GM12864 (cell line): ENCODE measurements at regions not wholly inside any gene's neighbourhood (a gene's known extent, or its start where the extent isn't known, plus 50 kb on each side); places are given as distances from the start of the nearest gene placed in this dataset.

Experiments
- DNase-seq: peaks from one replicate; pipeline ENCODE4 v3.0.0-alpha.2; 2011; ENCODE audit warnings: low read depth
- H3K4me3 ChIP-seq: 2 replicates; pipeline ENCODE4 v1.5.1; 2011; ENCODE audit warnings: mild to moderate bottlenecking, low read depth, low read length, control low read depth
- TF ChIP-seq, protein P1 (sequence below): IDR thresholded peaks from 2 replicates; pipeline ENCODE4 v1.5.1; 2011; ENCODE audit warnings: low read depth, mild to moderate bottlenecking, moderate library complexity, low read length, control low read depth, inconsistent platforms; ENCODE audit errors: missing control alignments

GRCh38 chr16:66004699-66005098, 361.8 kb upstream of the CDH5 start:
- DNase-seq: no peak
- TF ChIP-seq, protein P1, sequence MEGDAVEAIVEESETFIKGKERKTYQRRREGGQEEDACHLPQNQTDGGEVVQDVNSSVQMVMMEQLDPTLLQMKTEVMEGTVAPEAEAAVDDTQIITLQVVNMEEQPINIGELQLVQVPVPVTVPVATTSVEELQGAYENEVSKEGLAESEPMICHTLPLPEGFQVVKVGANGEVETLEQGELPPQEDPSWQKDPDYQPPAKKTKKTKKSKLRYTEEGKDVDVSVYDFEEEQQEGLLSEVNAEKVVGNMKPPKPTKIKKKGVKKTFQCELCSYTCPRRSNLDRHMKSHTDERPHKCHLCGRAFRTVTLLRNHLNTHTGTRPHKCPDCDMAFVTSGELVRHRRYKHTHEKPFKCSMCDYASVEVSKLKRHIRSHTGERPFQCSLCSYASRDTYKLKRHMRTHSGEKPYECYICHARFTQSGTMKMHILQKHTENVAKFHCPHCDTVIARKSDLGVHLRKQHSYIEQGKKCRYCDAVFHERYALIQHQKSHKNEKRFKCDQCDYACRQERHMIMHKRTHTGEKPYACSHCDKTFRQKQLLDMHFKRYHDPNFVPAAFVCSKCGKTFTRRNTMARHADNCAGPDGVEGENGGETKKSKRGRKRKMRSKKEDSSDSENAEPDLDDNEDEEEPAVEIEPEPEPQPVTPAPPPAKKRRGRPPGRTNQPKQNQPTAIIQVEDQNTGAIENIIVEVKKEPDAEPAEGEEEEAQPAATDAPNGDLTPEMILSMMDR: no peak
- H3K4me3 ChIP-seq: no peak overlapping the region

DNA sequence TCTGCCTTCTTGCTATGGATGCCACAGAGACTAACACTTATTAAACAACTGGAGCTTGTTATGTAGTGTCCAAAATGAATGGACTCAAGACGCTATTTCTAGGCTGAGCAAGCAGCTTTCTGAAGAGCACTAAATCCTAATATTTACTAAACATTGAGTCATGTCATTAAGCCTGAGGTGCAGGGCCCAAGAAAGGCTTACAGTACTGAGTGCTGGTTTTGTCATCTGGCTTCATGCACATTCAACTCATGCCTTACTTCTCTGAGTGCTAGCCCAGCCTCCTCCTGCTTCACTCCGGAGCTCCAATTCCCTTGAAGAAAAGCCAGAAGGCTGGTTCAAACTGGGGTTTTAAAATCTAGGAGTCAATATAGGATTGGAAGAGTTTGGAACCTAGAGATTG, 363.3 kb upstream of the CDH5 start:
- no peak overlapping the region for H3K4me3 ChIP-seq

DNA sequence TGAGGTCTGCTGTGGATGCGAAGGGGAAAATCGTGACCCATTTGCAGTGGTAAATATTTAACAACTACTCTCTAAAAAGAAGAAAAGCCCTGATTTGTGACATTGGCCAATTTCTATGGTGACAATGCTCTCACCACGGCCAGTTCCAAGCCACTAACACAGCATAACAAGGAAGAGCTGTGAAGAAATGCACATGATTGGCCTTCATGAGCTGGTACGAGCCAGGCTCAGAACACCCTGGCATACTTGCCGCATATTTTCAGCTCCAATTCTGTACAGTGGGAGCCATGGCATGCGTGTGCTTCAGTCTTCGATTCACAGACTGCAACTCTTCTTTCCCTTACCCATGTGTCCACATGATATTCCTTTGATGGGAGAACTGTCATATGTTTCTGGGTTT, 363.9 kb upstream of the CDH5 start:
- H3K4me3 ChIP-seq: no peak overlapping the region
- TF ChIP-seq, protein P1: no peak
- DNase-seq: no peak

More for the DNA sequence above, 363.3 kb upstream of the CDH5 start:
- DNase-seq: no peak
- TF ChIP-seq, protein P1: no peak

DNA sequence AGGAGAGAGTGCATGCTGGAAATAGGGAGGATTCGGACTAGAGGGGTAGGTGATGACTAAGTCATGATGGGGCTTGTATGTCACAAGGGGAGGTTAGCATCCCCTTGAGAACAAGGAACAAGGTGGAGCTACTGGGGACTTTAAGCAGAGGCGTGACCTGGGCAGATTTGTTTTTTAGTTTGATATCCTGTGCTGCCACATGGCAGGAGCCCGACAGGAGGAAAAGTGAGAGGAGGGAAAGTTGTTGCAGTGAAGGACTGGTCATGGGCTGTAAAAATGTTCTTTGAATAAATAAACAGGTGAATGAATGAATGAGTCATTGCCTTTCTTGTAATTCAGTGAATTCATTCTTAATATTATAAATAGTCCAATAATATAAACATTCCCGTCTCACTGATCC, 365.1 kb upstream of the CDH5 start:
- no peak for DNase-seq
- H3K4me3 ChIP-seq: no peak overlapping the region
- TF ChIP-seq, protein P1: no peak

DNA sequence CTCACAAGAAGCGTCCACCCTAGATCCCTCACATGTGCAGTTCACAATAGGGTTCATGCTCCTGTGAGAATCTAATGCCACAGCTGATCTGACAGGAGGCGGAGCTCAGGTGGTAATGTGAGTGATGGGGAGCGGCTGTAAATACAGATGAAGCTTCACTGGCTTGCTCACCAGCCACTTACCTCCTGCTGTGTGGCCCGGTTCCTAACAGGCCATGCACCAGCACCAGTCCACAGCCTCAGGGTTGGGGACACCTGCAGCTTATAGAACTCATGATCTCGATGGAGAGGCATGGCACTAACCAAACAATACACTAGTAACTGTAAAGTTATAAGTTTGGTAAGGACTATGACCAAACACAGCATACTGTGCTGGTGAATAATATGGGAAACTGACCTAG, 368.0 kb upstream of the CDH5 start:
- no peak overlapping the region for H3K4me3 ChIP-seq
- no peak for DNase-seq
- TF ChIP-seq, protein P1: no peak

DNA sequence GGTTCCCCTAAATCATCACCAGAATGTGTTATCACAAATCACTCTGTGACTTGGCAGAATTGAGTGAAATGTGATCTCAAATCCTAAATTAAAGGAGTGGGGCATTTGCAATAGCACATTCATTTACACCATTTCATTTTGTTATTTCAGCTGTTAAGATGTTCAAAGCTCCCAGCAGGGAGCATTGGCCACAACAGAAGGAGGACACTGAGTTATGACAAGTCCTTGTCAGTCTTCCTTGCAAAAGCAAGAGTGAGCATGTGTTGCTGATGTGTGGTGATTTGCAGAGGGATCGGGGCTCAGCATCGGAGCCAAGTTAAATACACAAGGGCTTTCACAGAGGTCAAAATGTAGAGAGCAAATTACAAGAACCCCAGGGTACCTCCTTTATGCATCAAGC, 372.2 kb upstream of the CDH5 start:
- TF ChIP-seq, protein P1: no peak
- H3K4me3 ChIP-seq: no peak overlapping the region
- no peak for DNase-seq

- no peak overlapping the region for H3K4me3 ChIP-seq
- TF ChIP-seq, protein P1: no peak
- DNase-seq: no peak
Observed at GRCh38 chr16:65991149-65991701, 375.3 kb upstream of the CDH5 start.
